Adrenal gland (tissue), 5 donors: ENCODE measurements at regions not wholly inside any gene's neighbourhood (a gene's known extent, or its start where the extent isn't known, plus 50 kb on each side); places are given as distances from the start of the nearest gene placed in this dataset.

Source experiments
- CTCF ChIP-seq, 6 experiments: fragments of 450-650 bp in 4 of 6; fragments of 200-600 bp in 2 of 6; sonication (generic) in 1 of 6; IDR thresholded peaks; 1 replicate in 5 of 6; 2 replicates in 1 of 6; pipeline versions ENCODE4 v1.5.1 to v1.8.0; 2016 to 2021; ENCODE audit warnings: antibody characterized with exemption in 6 of 6, mild to moderate bottlenecking in 2 of 6, moderate library complexity in 1 of 6
- POLR2A ChIP-seq, 2 donors: fragments of 450-650 bp; IDR thresholded peaks; one replicate each; pipeline ENCODE4 v1.6.1; 2017; ENCODE audit warnings: antibody characterized with exemption in 2 of 2, mild to moderate bottlenecking in 2 of 2, moderate library complexity in 1 of 2
- donor health status: DM: no; HTN: no; CAD: no.

DNA sequence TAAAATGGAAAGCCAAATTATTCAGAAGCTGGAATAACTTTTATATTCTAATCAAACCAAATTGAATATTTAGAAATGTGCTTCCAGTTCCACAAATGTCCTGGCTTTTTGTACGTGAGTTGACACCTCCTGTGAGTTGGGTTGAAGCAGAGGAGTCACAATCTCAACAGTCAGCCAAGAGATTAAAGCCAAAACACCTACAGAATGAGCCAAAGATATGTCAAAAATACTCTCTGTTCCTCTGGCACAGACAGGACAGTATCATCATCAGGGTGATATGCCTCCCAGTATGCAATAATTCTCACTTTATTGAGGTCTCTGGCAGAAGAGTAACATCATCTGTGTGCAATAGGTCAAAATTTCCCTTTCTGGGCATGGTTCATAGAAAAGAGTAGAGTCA, 914.3 kb upstream of the AMELY start:
- TF ChIP-seq CTCF (IDR thresholded peaks at IDR 0.05) (no peak), POLR2A (IDR thresholded peaks at IDR 0.05) (no peak)
